Loucy (cell line): ENCODE measurements at regions not wholly inside any gene's neighbourhood (a gene's known extent, or its start where the extent isn't known, plus 50 kb on each side); places are given as distances from the start of the nearest gene placed in this dataset.

ENCODE experiments used
- EZH2phosphoT487 ChIP-seq: fragments of 200-600 bp; IDR thresholded peaks from 2 replicates; pipeline ENCODE4 v1.6.1; 2018; ENCODE audit warnings: antibody characterized with exemption, mild to moderate bottlenecking, moderate library complexity, borderline replicate concordance
- TF ChIP-seq, protein P1 (sequence below): fragments of 200-600 bp; sonication (generic); conservative IDR thresholded peaks from 2 replicates; pipeline ENCODE4 v1.5.1; 2014; ENCODE audit warnings: mild to moderate bottlenecking, antibody characterized with exemption, low read length

DNA sequence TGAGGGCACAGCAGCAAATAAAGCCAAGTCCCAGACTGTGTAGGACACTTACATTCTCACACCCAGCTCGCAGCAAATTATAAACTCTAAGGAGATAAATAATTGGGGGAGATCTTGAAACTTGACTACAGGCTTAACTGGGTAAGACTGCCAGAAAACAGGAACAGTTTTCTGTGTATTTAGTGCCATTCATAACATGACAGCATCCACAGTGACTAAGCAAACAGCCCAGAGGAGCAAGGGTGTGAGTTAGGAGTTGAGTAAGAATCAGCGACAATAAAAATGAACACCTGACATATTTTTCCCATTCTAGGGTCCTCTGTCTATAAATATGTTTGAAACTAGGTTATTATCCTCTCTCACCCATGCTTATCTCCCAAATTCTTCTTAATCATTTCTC, 370.9 kb upstream of the WWC1 start:
- TF ChIP-seq, protein P1, sequence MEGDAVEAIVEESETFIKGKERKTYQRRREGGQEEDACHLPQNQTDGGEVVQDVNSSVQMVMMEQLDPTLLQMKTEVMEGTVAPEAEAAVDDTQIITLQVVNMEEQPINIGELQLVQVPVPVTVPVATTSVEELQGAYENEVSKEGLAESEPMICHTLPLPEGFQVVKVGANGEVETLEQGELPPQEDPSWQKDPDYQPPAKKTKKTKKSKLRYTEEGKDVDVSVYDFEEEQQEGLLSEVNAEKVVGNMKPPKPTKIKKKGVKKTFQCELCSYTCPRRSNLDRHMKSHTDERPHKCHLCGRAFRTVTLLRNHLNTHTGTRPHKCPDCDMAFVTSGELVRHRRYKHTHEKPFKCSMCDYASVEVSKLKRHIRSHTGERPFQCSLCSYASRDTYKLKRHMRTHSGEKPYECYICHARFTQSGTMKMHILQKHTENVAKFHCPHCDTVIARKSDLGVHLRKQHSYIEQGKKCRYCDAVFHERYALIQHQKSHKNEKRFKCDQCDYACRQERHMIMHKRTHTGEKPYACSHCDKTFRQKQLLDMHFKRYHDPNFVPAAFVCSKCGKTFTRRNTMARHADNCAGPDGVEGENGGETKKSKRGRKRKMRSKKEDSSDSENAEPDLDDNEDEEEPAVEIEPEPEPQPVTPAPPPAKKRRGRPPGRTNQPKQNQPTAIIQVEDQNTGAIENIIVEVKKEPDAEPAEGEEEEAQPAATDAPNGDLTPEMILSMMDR: no peak
- TF ChIP-seq EZH2phosphoT487: no peak
